Neuronal stem cell (in vitro differentiated cells): ENCODE measurements at regions not wholly inside any gene's neighbourhood (a gene's known extent, or its start where the extent isn't known, plus 50 kb on each side); places are given as distances from the start of the nearest gene placed in this dataset.

Experiments
- DNase-seq: peaks from one replicate; pipeline ENCODE4 v3.0.0-alpha.2; 2013; ENCODE audit warnings: low spot score
- H2AFZ ChIP-seq: one replicate; pipeline ENCODE4 v1.6.1; 2013; ENCODE audit warnings: mild to moderate bottlenecking, low read length, inconsistent platforms
- H2AK5ac ChIP-seq: 2 replicates; pipeline ENCODE4 v1.6.1; 2013; ENCODE audit warnings: low read depth, mild to moderate bottlenecking, inconsistent platforms, low read length, moderate library complexity, mixed read lengths
- H2BK120ac ChIP-seq: 2 replicates; pipeline ENCODE4 v1.6.1; 2013; ENCODE audit warnings: low read depth, mild to moderate bottlenecking, inconsistent platforms, low read length, moderate library complexity, mixed read lengths
- H2BK12ac ChIP-seq: one replicate; pipeline ENCODE4 v1.6.1; 2013; ENCODE audit warnings: low read length, inconsistent platforms
- H2BK15ac ChIP-seq: 2 replicates; pipeline ENCODE4 v1.6.1; 2013; ENCODE audit warnings: mild to moderate bottlenecking, low read length, inconsistent platforms, mixed read lengths
- H2BK5ac ChIP-seq: one replicate; pipeline ENCODE4 v1.6.1; 2013; ENCODE audit warnings: inconsistent platforms, mild to moderate bottlenecking, low read length, moderate library complexity
- H3K14ac ChIP-seq: one replicate; pipeline ENCODE4 v1.6.1; 2013; ENCODE audit warnings: low read length, inconsistent platforms
- H3K18ac ChIP-seq: 2 replicates; pipeline ENCODE4 v1.6.1; 2013; ENCODE audit warnings: low read length, inconsistent platforms
- H3K23ac ChIP-seq: 2 replicates; pipeline ENCODE4 v1.6.1; 2013; ENCODE audit warnings: low read depth, mild to moderate bottlenecking, mixed read lengths, low read length, inconsistent platforms; ENCODE audit not compliant: poor library complexity
- H3K27ac ChIP-seq: replicated peaks from 3 replicates; pipeline ENCODE4 v1.5.1; 2013; ENCODE audit warnings: low read length, inconsistent platforms
- H3K27me3 ChIP-seq, 3 experiments: 2 replicates each; pipeline ENCODE4 v1.6.1; 2013; ENCODE audit warnings: low read length in 3 of 3, mild to moderate bottlenecking in 2 of 3, inconsistent platforms in 1 of 3, low read depth in 1 of 3, mixed read lengths in 1 of 3, moderate library complexity in 1 of 3; ENCODE audit not compliant: control insufficient read depth in 3 of 3, insufficient read depth in 3 of 3
- H3K36me3 ChIP-seq, 2 donors: replicated peaks in 1 of 2; 2 replicates each; pipeline ENCODE4 v1.6.1; 2013; ENCODE audit warnings: low read length in 2 of 2; ENCODE audit not compliant: control insufficient read depth in 2 of 2, insufficient read depth in 2 of 2
- H3K4ac ChIP-seq: 2 replicates; pipeline ENCODE4 v1.6.1; 2013; ENCODE audit warnings: inconsistent platforms, mild to moderate bottlenecking, low read length, moderate library complexity
- H3K4me1 ChIP-seq, 2 donors: 1 replicate in 1 of 2; 2 replicates in 1 of 2; pipeline ENCODE4 v1.6.1; 2013; ENCODE audit warnings: low read length in 2 of 2, low read depth in 1 of 2; ENCODE audit not compliant: control insufficient read depth in 2 of 2, insufficient read depth in 1 of 2
- H3K4me2 ChIP-seq: one replicate; pipeline ENCODE4 v1.6.1; 2013; ENCODE audit warnings: mild to moderate bottlenecking, low read length, inconsistent platforms; ENCODE audit not compliant: insufficient read depth, poor library complexity, severe bottlenecking
- H3K4me3 ChIP-seq, 2 donors: 2 replicates each; pipeline ENCODE4 v1.5.1; 2013; ENCODE audit warnings: low read length in 2 of 2, mild to moderate bottlenecking in 2 of 2, inconsistent platforms in 1 of 2, moderate library complexity in 1 of 2
- H3K79me1 ChIP-seq: one replicate; pipeline ENCODE4 v1.6.1; 2013; ENCODE audit warnings: low read depth, mild to moderate bottlenecking, inconsistent platforms, low read length, moderate library complexity
- H3K9ac ChIP-seq: one replicate; pipeline ENCODE4 v1.6.1; 2013; ENCODE audit warnings: mild to moderate bottlenecking, low read depth, low read length, inconsistent platforms; ENCODE audit not compliant: poor library complexity
- H3K9me3 ChIP-seq, 2 donors: replicated peaks in 1 of 2; 2 replicates each; pipeline versions ENCODE3 to v1.6.1; 2013; ENCODE audit warnings: low read length in 2 of 2, mild to moderate bottlenecking in 2 of 2, inconsistent platforms in 1 of 2, low read depth in 1 of 2, mixed read lengths in 1 of 2, moderate library complexity in 1 of 2; ENCODE audit not compliant: control insufficient read depth in 2 of 2, insufficient read depth in 1 of 2
- H4K8ac ChIP-seq: one replicate; pipeline ENCODE4 v1.6.1; 2013; ENCODE audit warnings: low read depth, mild to moderate bottlenecking, inconsistent platforms, low read length, moderate library complexity
- H4K91ac ChIP-seq: one replicate; pipeline ENCODE4 v1.6.1; 2013; ENCODE audit warnings: low read length, low read depth, mild to moderate bottlenecking, inconsistent platforms; ENCODE audit not compliant: poor library complexity
- WGBS, 2 donors: extraction: QIAGEN DNeasy Blood & Tissue Kit; methylation state at CpG; one replicate each; pipeline ENCODE4 v1.1.7; 2013; ENCODE audit warnings: missing lambda C conversion rate in 2 of 2, mixed read lengths in 1 of 2; ENCODE audit not compliant: insufficient read length in 2 of 2, insufficient replicate concordance in 1 of 2; ENCODE audit errors: extremely low coverage in 2 of 2; 5-methylcytosine and 5-hydroxymethylcytosine counted together

- no CpG with 5 or more reads among the region's 8 CpGs for WGBS, 2 donors
- H3K4me3 ChIP-seq = no peak overlapping the region
- H3K23ac ChIP-seq = no peak overlapping the region
- no peak overlapping the region for H2AFZ ChIP-seq
- H2BK15ac ChIP-seq = no peak overlapping the region
- no peaks in the 10 kb centered on the region for H3K36me3 ChIP-seq
- H3K27ac ChIP-seq = no peak overlapping the region
- no peak overlapping the region for H4K91ac ChIP-seq
- peaks cover 0 to 2% of the 10 kb centered on the region in 2 donors for H3K9me3 ChIP-seq
- H2BK120ac ChIP-seq = no peak overlapping the region
- H3K4me2 ChIP-seq = no peak overlapping the region
- H3K18ac ChIP-seq = no peak overlapping the region
- H3K27me3 ChIP-seq = no peaks in the 10 kb centered on the region
- no peak overlapping the region for H3K4ac ChIP-seq
- H4K8ac ChIP-seq = no peak overlapping the region
- no peak overlapping the region for H3K9ac ChIP-seq
- H3K79me1 ChIP-seq = no peaks in the 10 kb centered on the region
- DNase-seq = no peak
- H2AK5ac ChIP-seq = no peak overlapping the region
- no peak overlapping the region for H2BK5ac ChIP-seq
- H3K4me1 ChIP-seq = peaks cover 0 to 6% of the 10 kb centered on the region in 2 donors
- H3K14ac ChIP-seq = no peak overlapping the region
- H2BK12ac ChIP-seq = no peak overlapping the region
These were observed 121.9 kb upstream of the CDH13 start for GRCh38 chr16:82504836-82505235.

GRCh38 chr16:82499302-82499701, 127.5 kb upstream of the CDH13 start:
- Histone ChIP-seq H2BK15ac (no peak overlapping the region), H2AK5ac (no peak overlapping the region), H3K4me1 (peaks cover 0 to 17% of the 10 kb centered on the region in 2 donors), H4K91ac (no peak overlapping the region), H3K79me1 (no peaks in the 10 kb centered on the region), H3K23ac (no peak overlapping the region), H2BK120ac (no peak overlapping the region), H3K4me3 (no peak overlapping the region), H2BK12ac (no peak overlapping the region), H3K9me3 (no peaks in the 10 kb centered on the region), H3K36me3 (no peaks in the 10 kb centered on the region), H3K27ac (no peak overlapping the region), H2BK5ac (no peak overlapping the region), H3K27me3 (no peaks in the 10 kb centered on the region), H3K4me2 (no peak overlapping the region), H3K9ac (no peak overlapping the region), H2AFZ (no peak overlapping the region), H3K4ac (no peak overlapping the region), H4K8ac (no peak overlapping the region), H3K18ac (no peak overlapping the region), H3K14ac (no peak overlapping the region)
- WGBS, 2 donors = no CpG with 5 or more reads among the region's 4 CpGs
- no peak for DNase-seq

- Histone ChIP-seq H3K79me1 (no peaks in the 10 kb centered on the region), H3K9ac (no peak overlapping the region), H2BK12ac (no peak overlapping the region), H3K4me2 (no peak overlapping the region), H3K27me3 (no peaks in the 10 kb centered on the region), H3K23ac (no peak overlapping the region), H2AFZ (no peak overlapping the region), H2AK5ac (no peak overlapping the region), H4K91ac (no peak overlapping the region), H3K4ac (no peak overlapping the region), H3K36me3 (no peaks in the 10 kb centered on the region), H2BK5ac (no peak overlapping the region), H4K8ac (no peak overlapping the region), H2BK15ac (no peak overlapping the region), H3K27ac (no peak overlapping the region), H3K4me3 (no peak overlapping the region), H2BK120ac (no peak overlapping the region), H3K9me3 (no peaks in the 10 kb centered on the region), H3K18ac (no peak overlapping the region), H3K14ac (no peak overlapping the region), H3K4me1 (peaks cover 0 to 12% of the 10 kb centered on the region in 2 donors)
- no CpG with 5 or more reads among the region's 4 CpGs for WGBS, 2 donors
- DNase-seq = no peak
These were observed 129.6 kb upstream of the CDH13 start for GRCh38 chr16:82497139-82497538.

- Histone ChIP-seq H3K14ac (no peak overlapping the region), H2AK5ac (no peak overlapping the region), H3K9ac (no peak overlapping the region), H3K27me3 (peaks cover 0 to 2% (median 0%) of the 10 kb centered on the region in 3 experiments), H3K23ac (no peak overlapping the region), H2BK120ac (no peak overlapping the region), H3K79me1 (no peaks in the 10 kb centered on the region), H3K36me3 (no peaks in the 10 kb centered on the region), H2BK12ac (no peak overlapping the region), H3K27ac (no peak overlapping the region), H3K18ac (no peak overlapping the region), H3K4ac (no peak overlapping the region), H3K4me1 (peaks cover 0 to 6% of the 10 kb centered on the region in 2 donors), H2AFZ (no peak overlapping the region), H2BK15ac (no peak overlapping the region), H3K9me3 (no peaks in the 10 kb centered on the region), H4K8ac (no peak overlapping the region), H2BK5ac (no peak overlapping the region), H4K91ac (no peak overlapping the region), H3K4me3 (no peak overlapping the region), H3K4me2 (no peak overlapping the region)
- WGBS, 2 donors = no CpG with 5 or more reads among the region's 4 CpGs
- DNase-seq = no peak
These were observed 138.3 kb upstream of the CDH13 start for GRCh38 chr16:82488460-82488859.
